ENCODE measurements at regions not wholly inside any gene's neighbourhood (a gene's known extent, or its start where the extent isn't known, plus 50 kb on each side); places are given as distances from the start of the nearest gene placed in this dataset.

- Histone ChIP-seq H3K4me3 (ENCODE audit: low read length) (no peak overlapping the region), H2AFZ (ENCODE audit: low read depth, low read length) (no peak overlapping the region), H3K9ac (ENCODE audit: low read length) (no peak overlapping the region), H3K9me3 (ENCODE audit: insufficient read depth, low read length) (no peaks in the 10 kb centered on the region), H3K4me1 (ENCODE audit: low read length) (no peaks in the 10 kb centered on the region), H3K27me3 (ENCODE audit: low read depth, low read length) (peaks cover 5% of the 10 kb centered on the region), H3K4me2 (ENCODE audit: low read length) (no peak overlapping the region), H3K27ac (ENCODE audit: low read length) (no peak overlapping the region), H3K36me3 (replicated peaks; ENCODE audit: low read depth, low read length) (no peaks in the 10 kb centered on the region), H3K79me2 (ENCODE audit: low read length) (no peaks in the 10 kb centered on the region), H4K20me1 (ENCODE audit: insufficient read depth, low read length) (no peaks in the 10 kb centered on the region)
- no peak for TF ChIP-seq EZH2phosphoT487 (IDR thresholded peaks at IDR 0.05; ENCODE audit: low read depth)
- TF ChIP-seq CTCF (IDR thresholded peaks at IDR 0.05; ENCODE audit: low read depth, low read length) = no peak
These were observed 92.3 kb upstream of the ATP2B2 start for GRCh38 chr3:10597733-10598132.

GRCh38 chr3:10599017-10599416 lies 93.6 kb upstream of the ATP2B2 start:
- Histone ChIP-seq H2AFZ (ENCODE audit: low read depth, low read length) (no peak overlapping the region), H3K4me3 (ENCODE audit: low read length) (no peak overlapping the region), H4K20me1 (ENCODE audit: insufficient read depth, low read length) (no peaks in the 10 kb centered on the region), H3K36me3 (replicated peaks; ENCODE audit: low read depth, low read length) (no peaks in the 10 kb centered on the region), H3K79me2 (ENCODE audit: low read length) (no peaks in the 10 kb centered on the region), H3K27ac (ENCODE audit: low read length) (no peak overlapping the region), H3K4me1 (ENCODE audit: low read length) (peaks cover 6% of the 10 kb centered on the region), H3K4me2 (ENCODE audit: low read length) (no peak overlapping the region), H3K9me3 (ENCODE audit: insufficient read depth, low read length) (no peaks in the 10 kb centered on the region), H3K27me3 (ENCODE audit: low read depth, low read length) (peaks cover 10% of the 10 kb centered on the region), H3K9ac (ENCODE audit: low read length) (no peak overlapping the region)
- TF ChIP-seq EZH2phosphoT487 (IDR thresholded peaks at IDR 0.05; ENCODE audit: low read depth) = no peak
- no peak for TF ChIP-seq CTCF (IDR thresholded peaks at IDR 0.05; ENCODE audit: low read depth, low read length)

GRCh38 chr3:10599444-10599843 lies 94.1 kb upstream of the ATP2B2 start:
- Histone ChIP-seq H3K9me3 (ENCODE audit: insufficient read depth, low read length) (no peaks in the 10 kb centered on the region), H3K79me2 (ENCODE audit: low read length) (no peaks in the 10 kb centered on the region), H3K4me3 (ENCODE audit: low read length) (no peak overlapping the region), H3K27me3 (ENCODE audit: low read depth, low read length) (peaks cover 14% of the 10 kb centered on the region), H3K27ac (ENCODE audit: low read length) (no peak overlapping the region), H2AFZ (ENCODE audit: low read depth, low read length) (no peak overlapping the region), H4K20me1 (ENCODE audit: insufficient read depth, low read length) (no peaks in the 10 kb centered on the region), H3K4me2 (ENCODE audit: low read length) (no peak overlapping the region), H3K4me1 (ENCODE audit: low read length) (peaks cover 6% of the 10 kb centered on the region), H3K36me3 (replicated peaks; ENCODE audit: low read depth, low read length) (no peaks in the 10 kb centered on the region), H3K9ac (ENCODE audit: low read length) (no peak overlapping the region)
- no peak for TF ChIP-seq EZH2phosphoT487 (IDR thresholded peaks at IDR 0.05; ENCODE audit: low read depth)
- TF ChIP-seq CTCF (IDR thresholded peaks at IDR 0.05; ENCODE audit: low read depth, low read length) = no peak

GRCh38 chr3:10600296-10600714 lies 94.9 kb upstream of the ATP2B2 start:
- no peak for TF ChIP-seq CTCF (IDR thresholded peaks at IDR 0.05; ENCODE audit: low read depth, low read length)
- TF ChIP-seq EZH2phosphoT487 (IDR thresholded peaks at IDR 0.05; ENCODE audit: low read depth) = no peak
- no peak overlapping the region for H3K27ac ChIP-seq (ENCODE audit: low read length)

More at GRCh38 chr3:10600296-10600714, 94.9 kb upstream of the ATP2B2 start:
- Histone ChIP-seq H3K36me3 (replicated peaks; ENCODE audit: low read depth, low read length) (no peaks in the 10 kb centered on the region), H3K9ac (ENCODE audit: low read length) (no peak overlapping the region), H3K9me3 (ENCODE audit: insufficient read depth, low read length) (no peaks in the 10 kb centered on the region), H3K4me3 (ENCODE audit: low read length) (no peak overlapping the region), H4K20me1 (ENCODE audit: insufficient read depth, low read length) (no peaks in the 10 kb centered on the region), H3K4me2 (ENCODE audit: low read length) (no peak overlapping the region), H3K27me3 (ENCODE audit: low read depth, low read length) (peaks cover 14% of the 10 kb centered on the region), H3K4me1 (ENCODE audit: low read length) (peaks cover 6% of the 10 kb centered on the region), H2AFZ (ENCODE audit: low read depth, low read length) (no peak overlapping the region), H3K79me2 (ENCODE audit: low read length) (no peaks in the 10 kb centered on the region)

Measured in OCI-LY3 (cell line).